Peyer's patch (tissue), 4 donors: ENCODE measurements at regions not wholly inside any gene's neighbourhood (a gene's known extent, or its start where the extent isn't known, plus 50 kb on each side); places are given as distances from the start of the nearest gene placed in this dataset.

Source experiments
- DNase-seq, 3 donors: peaks; one replicate each; pipeline ENCODE4 v3.0.0-alpha.2; 2017 to 2019
- H3K27ac ChIP-seq, 4 donors: fragments of 200-600 bp; sonication (generic); one replicate each; pipeline ENCODE4 v1.5.1; 2016 to 2019
- H3K27me3 ChIP-seq, 2 donors: fragments of 200-600 bp; sonication (generic); one replicate each; pipeline ENCODE4 v1.5.1; 2019
- H3K36me3 ChIP-seq, 3 donors: fragments of 200-600 bp; sonication (generic); one replicate each; pipeline ENCODE4 v1.5.1; 2016 to 2019
- H3K4me1 ChIP-seq, 4 donors: fragments of 200-600 bp; sonication (generic); one replicate each; pipeline ENCODE4 v1.5.1; 2016 to 2019
- H3K4me3 ChIP-seq, 4 donors: fragments of 200-600 bp; sonication (generic); 1 replicate in 3 of 4; 2 replicates in 1 of 4; pipeline ENCODE4 v1.5.1; 2016 to 2019; ENCODE audit warnings: mild to moderate bottlenecking in 1 of 4
- H3K9me3 ChIP-seq, 4 donors: fragments of 200-600 bp; sonication (generic); one replicate each; pipeline ENCODE4 v1.5.1; 2016 to 2019; ENCODE audit warnings: mild to moderate bottlenecking in 1 of 4
- CTCF ChIP-seq, 6 experiments: fragments of 450-650 bp in 4 of 6; fragments of 200-600 bp in 2 of 6; sonication (generic) in 1 of 6; IDR thresholded peaks; one replicate each; pipeline ENCODE4 v1.5.1; 2017 to 2019; ENCODE audit warnings: antibody characterized with exemption in 6 of 6, mild to moderate bottlenecking in 3 of 6, moderate library complexity in 1 of 6
- POLR2A ChIP-seq, 2 donors: fragments of 450-650 bp; IDR thresholded peaks; one replicate each; pipeline ENCODE4 v1.5.1; 2017; ENCODE audit warnings: antibody characterized with exemption in 2 of 2, mild to moderate bottlenecking in 2 of 2, moderate library complexity in 2 of 2

GRCh38 chr14:97002454-97002853 is 205.3 kb downstream of the VRK1 start:
- no peak overlapping the region for H3K27ac ChIP-seq
- no peaks in the 10 kb centered on the region for H3K27me3 ChIP-seq
- H3K9me3 ChIP-seq, result no peaks in the 10 kb centered on the region
- no peak for DNase-seq
- TF ChIP-seq POLR2A (IDR thresholded peaks at IDR 0.05) (no peak), CTCF (IDR thresholded peaks at IDR 0.05) (no peak)
- no peaks in the 10 kb centered on the region for H3K36me3 ChIP-seq
- H3K4me1 ChIP-seq, result no peaks in the 10 kb centered on the region
- no peak overlapping the region for H3K4me3 ChIP-seq

GRCh38 chr14:97005934-97006333 is 208.8 kb downstream of the VRK1 start:
- no peaks in the 10 kb centered on the region for H3K27me3 ChIP-seq
- no peak for DNase-seq
- no peaks in the 10 kb centered on the region for H3K36me3 ChIP-seq
- H3K9me3 ChIP-seq, result no peaks in the 10 kb centered on the region
- no peaks in the 10 kb centered on the region for H3K4me1 ChIP-seq
- H3K4me3 ChIP-seq, result no peak overlapping the region
- H3K27ac ChIP-seq, result no peak overlapping the region
- no peak for TF ChIP-seq CTCF (IDR thresholded peaks at IDR 0.05)
- no peak for TF ChIP-seq POLR2A (IDR thresholded peaks at IDR 0.05)

GRCh38 chr14:97010491-97011160 is 213.4 kb downstream of the VRK1 start:
- DNase-seq, result no peak
- no peak overlapping the region for H3K27ac ChIP-seq
- TF ChIP-seq POLR2A (IDR thresholded peaks at IDR 0.05) (no peak), CTCF (IDR thresholded peaks at IDR 0.05) (no peak)
- no peak overlapping the region for H3K4me3 ChIP-seq
- H3K36me3 ChIP-seq, result no peaks in the 10 kb centered on the region
- no peaks in the 10 kb centered on the region for H3K9me3 ChIP-seq
- H3K27me3 ChIP-seq, result no peaks in the 10 kb centered on the region
- H3K4me1 ChIP-seq, result no peaks in the 10 kb centered on the region

GRCh38 chr14:97013878-97014277 is 216.7 kb downstream of the VRK1 start:
- H3K27ac ChIP-seq, result no peak overlapping the region
- H3K36me3 ChIP-seq, result no peaks in the 10 kb centered on the region
- H3K4me3 ChIP-seq, result no peak overlapping the region
- no peaks in the 10 kb centered on the region for H3K4me1 ChIP-seq
- no peak for TF ChIP-seq CTCF (IDR thresholded peaks at IDR 0.05)
- no peak for TF ChIP-seq POLR2A (IDR thresholded peaks at IDR 0.05)
- DNase-seq, result no peak
- no peaks in the 10 kb centered on the region for H3K9me3 ChIP-seq
- H3K27me3 ChIP-seq, result no peaks in the 10 kb centered on the region

- TF ChIP-seq POLR2A (IDR thresholded peaks at IDR 0.05), result no peak
- no peaks in the 10 kb centered on the region for H3K9me3 ChIP-seq
- DNase-seq, result peak in 1 of 3 donors; percentile 50
- H3K27ac ChIP-seq, result no peak overlapping the region
- H3K27me3 ChIP-seq, result no peaks in the 10 kb centered on the region
- no peak overlapping the region for H3K4me3 ChIP-seq
- no peaks in the 10 kb centered on the region for H3K36me3 ChIP-seq
- H3K4me1 ChIP-seq, result no peaks in the 10 kb centered on the region
Observed at GRCh38 chr14:97021001-97021400, 223.8 kb downstream of the VRK1 start.

- Histone ChIP-seq H3K4me3 (no peak overlapping the region), H3K9me3 (no peaks in the 10 kb centered on the region), H3K36me3 (no peaks in the 10 kb centered on the region), H3K27me3 (no peaks in the 10 kb centered on the region), H3K4me1 (no peaks in the 10 kb centered on the region), H3K27ac (no peak overlapping the region)
- no peak for DNase-seq
- no peak for TF ChIP-seq POLR2A (IDR thresholded peaks at IDR 0.05)
- TF ChIP-seq CTCF (IDR thresholded peaks at IDR 0.05), result no peak
Observed at GRCh38 chr14:97021571-97022168, 224.5 kb downstream of the VRK1 start.
